Eye (tissue), 1 donor: ENCODE measurements at regions not wholly inside any gene's neighbourhood (a gene's known extent, or its start where the extent isn't known, plus 50 kb on each side); places are given as distances from the start of the nearest gene placed in this dataset.
A peak's percentile ranks its signal among the peaks of the same experiment; 100 is the strongest.

Experiments used
- DNase-seq: peaks from one replicate; pipeline ENCODE4 v3.0.0-alpha.2; 2015

- DNase-seq: no peak
Measured at GRCh38 chr4:63795301-63795700, 613.9 kb downstream of the TECRL start.

GRCh38 chr4:63790377-63790776 lies 618.9 kb downstream of the TECRL start:
- no peak for DNase-seq

GRCh38 chr4:63788271-63788670 lies 621.0 kb downstream of the TECRL start:
- no peak for DNase-seq

- DNase-seq: peak; percentile 1
Measured at GRCh38 chr4:63787326-63787725, 621.9 kb downstream of the TECRL start.

GRCh38 chr4:63786171-63786570 lies 623.1 kb downstream of the TECRL start:
- no peak for DNase-seq

GRCh38 chr4:63784822-63785221 lies 624.4 kb downstream of the TECRL start:
- DNase-seq: no peak

- DNase-seq: no peak
Measured at GRCh38 chr4:63777601-63778000, 631.6 kb downstream of the TECRL start.

- DNase-seq: no peak
Measured at GRCh38 chr4:63764400-63764799, 644.9 kb downstream of the TECRL start.

GRCh38 chr4:63757929-63758328 lies 651.3 kb downstream of the TECRL start:
- peak; percentile 4 for DNase-seq

GRCh38 chr4:63742882-63743281 lies 666.4 kb downstream of the TECRL start:
- no peak for DNase-seq

- DNase-seq: no peak
Measured at GRCh38 chr4:63729519-63729918, 679.7 kb downstream of the TECRL start.

- no peak for DNase-seq
Measured at GRCh38 chr4:63728480-63729177, 680.6 kb downstream of the TECRL start.

GRCh38 chr4:63717384-63717783 lies 691.9 kb downstream of the TECRL start:
- peak; percentile 43 for DNase-seq

GRCh38 chr4:63708661-63709060 lies 700.6 kb downstream of the TECRL start:
- no peak for DNase-seq

GRCh38 chr4:63700569-63700968 lies 708.7 kb downstream of the TECRL start:
- no peak for DNase-seq

- no peak for DNase-seq
Measured at GRCh38 chr4:63693321-63693720, 715.9 kb downstream of the TECRL start.

- no peak for DNase-seq
Measured at GRCh38 chr4:63678358-63678931, 730.8 kb downstream of the TECRL start.

GRCh38 chr4:63670735-63671134 lies 738.5 kb downstream of the TECRL start:
- DNase-seq: no peak

GRCh38 chr4:63663870-63664269 lies 745.4 kb downstream of the TECRL start:
- no peak for DNase-seq

- no peak for DNase-seq
Measured at GRCh38 chr4:63644396-63644795, 764.9 kb downstream of the TECRL start.

GRCh38 chr4:63637270-63637669 lies 772.0 kb downstream of the TECRL start:
- no peak for DNase-seq

GRCh38 chr4:63632858-63633257 lies 776.4 kb downstream of the TECRL start:
- no peak for DNase-seq

- peak; percentile 58 for DNase-seq
Measured at GRCh38 chr4:63620271-63620670, 789.0 kb downstream of the TECRL start.

GRCh38 chr4:63619771-63620170 lies 789.5 kb downstream of the TECRL start:
- DNase-seq: peak; percentile 3
